ENCODE measurements at regions not wholly inside any gene's neighbourhood (a gene's known extent, or its start where the extent isn't known, plus 50 kb on each side); places are given as distances from the start of the nearest gene placed in this dataset.
A peak's percentile ranks its signal among the peaks of the same experiment; 100 is the strongest.

GRCh38 chr20:22371843-22372242, 212.5 kb downstream of the FOXA2 start:
- peaks cover 22% of the 10 kb centered on the region for H3F3A ChIP-seq (ENCODE audit: low read length, unreplicated experiment)
- H2AFZ ChIP-seq (ENCODE audit: low read length), result no peak overlapping the region
- no peak for ATAC-seq
- H3K79me2 ChIP-seq (ENCODE audit: low read length), result no peaks in the 10 kb centered on the region
- BruUV-seq (replicated peaks), result no TSS peak
- no peaks in the 10 kb centered on the region for H3K27me3 ChIP-seq (ENCODE audit: low read length)
- DNase-seq, result no peak
- no peak for TF ChIP-seq EZH2phosphoT487 (IDR thresholded peaks at IDR 0.05; ENCODE audit: borderline replicate concordance, low read length)
- no peak for TF ChIP-seq EZH2 (IDR thresholded peaks at IDR 0.05; ENCODE audit: low read length, unreplicated experiment)
- TF ChIP-seq CTCF (conservative IDR thresholded peaks at IDR 0.05; ENCODE audit: low read depth, low read length), result no peak
- H3K36me3 ChIP-seq (ENCODE audit: low read depth, low read length), result no peaks in the 10 kb centered on the region
- no peaks in the 10 kb centered on the region for H3K9me2 ChIP-seq (replicated peaks; ENCODE audit: low read length)
- no peak overlapping the region for H3K27ac ChIP-seq (ENCODE audit: low read length)
- no peaks in the 10 kb centered on the region for H4K20me1 ChIP-seq (ENCODE audit: low read length)
- ChIA-PET CTCF (no interaction called here), POLR2A (ENCODE audit: unreplicated experiment) (interaction anchor here (0.6 kb wide), 1 partner anchor 18 kb away, joined by 3 read pairs; no protein-coding TSS in a partner anchor)
- intact Hi-C loops (cut with micrococcal nuclease), result no loop called here
- H3K9ac ChIP-seq (ENCODE audit: low read length), result no peak overlapping the region
- H3K4me3 ChIP-seq (ENCODE audit: low read length), result no peak overlapping the region
- H3K4me2 ChIP-seq (ENCODE audit: low read length), result no peak overlapping the region
- H3K4me1 ChIP-seq (ENCODE audit: insufficient read depth, low read length), result peaks cover 59% of the 10 kb centered on the region
- no peaks in the 10 kb centered on the region for H3K9me3 ChIP-seq (ENCODE audit: low read length)

GRCh38 chr20:22370137-22370536, 214.2 kb downstream of the FOXA2 start:
- TF ChIP-seq EZH2phosphoT487 (IDR thresholded peaks at IDR 0.05; ENCODE audit: borderline replicate concordance, low read length), result no peak
- TF ChIP-seq CTCF (conservative IDR thresholded peaks at IDR 0.05; ENCODE audit: low read depth, low read length), result no peak
- no peak for TF ChIP-seq EZH2 (IDR thresholded peaks at IDR 0.05; ENCODE audit: low read length, unreplicated experiment)
- Histone ChIP-seq H3K4me1 (ENCODE audit: insufficient read depth, low read length) (peaks cover 43% of the 10 kb centered on the region), H3K4me2 (ENCODE audit: low read length) (no peak overlapping the region), H3K79me2 (ENCODE audit: low read length) (no peaks in the 10 kb centered on the region), H3K27me3 (ENCODE audit: low read length) (no peaks in the 10 kb centered on the region), H3K27ac (ENCODE audit: low read length) (no peak overlapping the region), H3F3A (ENCODE audit: low read length, unreplicated experiment) (peaks cover 9% of the 10 kb centered on the region), H3K9me3 (ENCODE audit: low read length) (no peaks in the 10 kb centered on the region), H3K4me3 (ENCODE audit: low read length) (no peak overlapping the region), H3K36me3 (ENCODE audit: low read depth, low read length) (no peaks in the 10 kb centered on the region), H2AFZ (ENCODE audit: low read length) (no peak overlapping the region), H3K9me2 (replicated peaks; ENCODE audit: low read length) (no peaks in the 10 kb centered on the region), H4K20me1 (ENCODE audit: low read length) (no peaks in the 10 kb centered on the region), H3K9ac (ENCODE audit: low read length) (no peak overlapping the region)
- intact Hi-C loops (cut with micrococcal nuclease), result no loop called here
- ChIA-PET POLR2A (ENCODE audit: unreplicated experiment) (interaction anchor here (0.6 kb wide), 1 partner anchor 9 kb away, joined by 3 read pairs; no protein-coding TSS in a partner anchor), CTCF (interaction anchor here (0.5 kb wide), 1 partner anchor 83 kb away, joined by 5 read pairs; no protein-coding TSS in a partner anchor)
- no TSS peak for BruUV-seq (replicated peaks)
- ATAC-seq (no peak), DNase-seq (no peak)

GRCh38 chr20:22369100-22369499, 215.3 kb downstream of the FOXA2 start:
- ATAC-seq, result peak; percentile 84
- H3K79me2 ChIP-seq (ENCODE audit: low read length), result no peaks in the 10 kb centered on the region
- CTCF ChIA-PET, result no interaction called here

More at GRCh38 chr20:22369100-22369499, 215.3 kb downstream of the FOXA2 start:
- H3K4me1 ChIP-seq (ENCODE audit: insufficient read depth, low read length), result peaks cover 33% of the 10 kb centered on the region
- peak; percentile 73 for DNase-seq
- H3K4me3 ChIP-seq (ENCODE audit: low read length), result no peak overlapping the region
- no peaks in the 10 kb centered on the region for H3K27me3 ChIP-seq (ENCODE audit: low read length)
- no TSS peak for BruUV-seq (replicated peaks)
- no peaks in the 10 kb centered on the region for H4K20me1 ChIP-seq (ENCODE audit: low read length)
- TF ChIP-seq EZH2 (IDR thresholded peaks at IDR 0.05; ENCODE audit: low read length, unreplicated experiment) (no peak), CTCF (conservative IDR thresholded peaks at IDR 0.05; ENCODE audit: low read depth, low read length) (no peak), EZH2phosphoT487 (IDR thresholded peaks at IDR 0.05; ENCODE audit: borderline replicate concordance, low read length) (no peak)
- no peaks in the 10 kb centered on the region for H3K36me3 ChIP-seq (ENCODE audit: low read depth, low read length)
- 0 out of 2 replicates have a peak overlapping the region, but pooled peaks have one; percentile 13 for H3K27ac ChIP-seq (ENCODE audit: low read length)
- intact Hi-C loops (cut with micrococcal nuclease), result no loop called here
- no peak overlapping the region for H2AFZ ChIP-seq (ENCODE audit: low read length)
- H3K9me2 ChIP-seq (replicated peaks; ENCODE audit: low read length), result no peaks in the 10 kb centered on the region
- H3F3A ChIP-seq (ENCODE audit: low read length, unreplicated experiment), result peaks cover 7% of the 10 kb centered on the region
- peak overlapping the region; percentile 27 for H3K4me2 ChIP-seq (ENCODE audit: low read length)
- H3K9me3 ChIP-seq (ENCODE audit: low read length), result no peaks in the 10 kb centered on the region
- no peak overlapping the region for H3K9ac ChIP-seq (ENCODE audit: low read length)
- POLR2A ChIA-PET (ENCODE audit: unreplicated experiment), result no interaction called here

Data from PC-3 (cell line).